NT2/D1 (cell line): ENCODE measurements at regions not wholly inside any gene's neighbourhood (a gene's known extent, or its start where the extent isn't known, plus 50 kb on each side); places are given as distances from the start of the nearest gene placed in this dataset.

Source experiments
- YY1 ChIP-seq: IDR thresholded peaks from 2 replicates; pipeline ENCODE4 v1.6.1; 2011; ENCODE audit not compliant: insufficient read length, insufficient read depth
- ZNF274 ChIP-seq: IDR thresholded peaks from 2 replicates; pipeline ENCODE4 v1.6.1; 2011; ENCODE audit warnings: mild to moderate bottlenecking, low read depth, low read length

DNA sequence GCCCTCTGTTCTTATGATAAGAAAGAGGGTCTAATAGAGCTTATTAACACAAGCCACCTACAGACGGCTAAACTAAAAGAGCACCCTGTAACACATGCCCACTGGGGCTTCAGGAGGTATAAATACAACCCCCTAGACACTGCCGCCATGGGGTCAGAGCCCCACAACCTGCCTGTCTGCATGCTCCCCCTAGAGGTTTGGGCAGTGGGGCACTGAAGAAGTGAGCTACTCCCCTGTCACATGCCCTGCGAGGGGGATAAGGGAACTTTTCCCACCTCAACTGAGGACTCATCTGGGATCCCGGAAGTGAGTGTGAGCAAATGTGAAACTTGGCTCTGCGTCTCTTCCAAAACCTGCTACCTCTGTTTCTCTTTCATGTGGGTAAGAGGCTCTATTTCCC is 334.5 kb downstream of the ADAM29 start:
- TF ChIP-seq ZNF274 (no peak), YY1 (no peak)
